GM19035 (cell line): ENCODE measurements at regions not wholly inside any gene's neighbourhood (a gene's known extent, or its start where the extent isn't known, plus 50 kb on each side); places are given as distances from the start of the nearest gene placed in this dataset.
"Not testable (repeated sequence)": the region's sequence is repeated elsewhere in the genome, so short reads cannot be mapped to it uniquely, and the experiment has no call there.

Experiments used
- ATAC-seq: cut with Tn5 transposase; IDR thresholded peaks from one replicate; pipeline ENCODE4 v1.9.1; 2021; ENCODE audit not compliant: unreplicated experiment

GRCh38 chr2:150271952-150272802 is 215.3 kb downstream of the RND3 start:
- ATAC-seq: no peak

- ATAC-seq: no peak
Observed at GRCh38 chr2:150267651-150268415, 219.6 kb downstream of the RND3 start.

GRCh38 chr2:150266931-150267330 is 220.5 kb downstream of the RND3 start:
- ATAC-seq: no peak

GRCh38 chr2:150264442-150264841 is 223.0 kb downstream of the RND3 start:
- no peak for ATAC-seq

- ATAC-seq: no peak
Observed at GRCh38 chr2:150261691-150262090, 225.8 kb downstream of the RND3 start.

GRCh38 chr2:150260636-150261035 is 226.8 kb downstream of the RND3 start:
- no peak for ATAC-seq

GRCh38 chr2:150259746-150260145 is 227.7 kb downstream of the RND3 start:
- no peak for ATAC-seq

- ATAC-seq: no peak
Observed at GRCh38 chr2:150258781-150259307, 228.6 kb downstream of the RND3 start.

- no peak for ATAC-seq
Observed at GRCh38 chr2:150256736-150257135, 230.7 kb downstream of the RND3 start.

GRCh38 chr2:150255528-150255927 is 231.9 kb downstream of the RND3 start:
- ATAC-seq: no peak

- ATAC-seq: not testable (repeated sequence)
Observed at GRCh38 chr2:150249735-150250134, 237.7 kb downstream of the RND3 start.

- ATAC-seq: no peak
Observed at GRCh38 chr2:150247481-150247880, 240.0 kb downstream of the RND3 start.

GRCh38 chr2:150234787-150235446 is 252.6 kb downstream of the RND3 start:
- ATAC-seq: no peak

GRCh38 chr2:150232871-150233270 is 254.6 kb downstream of the RND3 start:
- ATAC-seq: no peak

- no peak for ATAC-seq
Observed at GRCh38 chr2:150232321-150232720, 255.1 kb downstream of the RND3 start.

GRCh38 chr2:150230616-150231015 is 256.9 kb downstream of the RND3 start:
- ATAC-seq: no peak

GRCh38 chr2:150230004-150230403 is 257.5 kb downstream of the RND3 start:
- ATAC-seq: no peak

- ATAC-seq: no peak
Observed at GRCh38 chr2:150228936-150229335, 258.5 kb downstream of the RND3 start.

GRCh38 chr2:150225030-150225429 is 262.4 kb downstream of the RND3 start:
- ATAC-seq: no peak

GRCh38 chr2:150224321-150224720 is 263.1 kb downstream of the RND3 start:
- ATAC-seq: no peak

GRCh38 chr2:150222942-150223341 is 264.5 kb downstream of the RND3 start:
- no peak for ATAC-seq
